ENCODE measurements at regions not wholly inside any gene's neighbourhood (a gene's known extent, or its start where the extent isn't known, plus 50 kb on each side); places are given as distances from the start of the nearest gene placed in this dataset.

DNA sequence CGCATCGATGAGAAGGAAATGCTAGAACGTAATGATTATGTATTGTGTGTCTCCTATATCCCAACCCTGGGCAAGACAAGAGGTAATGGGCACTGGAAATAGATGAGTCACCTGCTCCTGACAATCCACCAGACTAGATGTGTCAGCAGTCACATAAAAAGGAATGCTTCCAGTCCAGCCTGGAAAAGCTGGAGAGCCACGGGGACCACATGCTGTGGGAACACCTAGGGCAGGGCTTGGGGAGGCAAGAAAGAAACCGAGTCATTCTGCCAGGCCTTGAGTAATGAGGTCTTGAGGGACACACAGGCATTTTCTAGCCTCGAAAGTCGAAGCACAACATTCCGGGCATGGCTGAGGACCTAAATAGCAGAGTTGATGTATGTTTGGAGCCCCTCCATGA is 716.7 kb upstream of the TMEM132C start:
- TF ChIP-seq, protein P1, sequence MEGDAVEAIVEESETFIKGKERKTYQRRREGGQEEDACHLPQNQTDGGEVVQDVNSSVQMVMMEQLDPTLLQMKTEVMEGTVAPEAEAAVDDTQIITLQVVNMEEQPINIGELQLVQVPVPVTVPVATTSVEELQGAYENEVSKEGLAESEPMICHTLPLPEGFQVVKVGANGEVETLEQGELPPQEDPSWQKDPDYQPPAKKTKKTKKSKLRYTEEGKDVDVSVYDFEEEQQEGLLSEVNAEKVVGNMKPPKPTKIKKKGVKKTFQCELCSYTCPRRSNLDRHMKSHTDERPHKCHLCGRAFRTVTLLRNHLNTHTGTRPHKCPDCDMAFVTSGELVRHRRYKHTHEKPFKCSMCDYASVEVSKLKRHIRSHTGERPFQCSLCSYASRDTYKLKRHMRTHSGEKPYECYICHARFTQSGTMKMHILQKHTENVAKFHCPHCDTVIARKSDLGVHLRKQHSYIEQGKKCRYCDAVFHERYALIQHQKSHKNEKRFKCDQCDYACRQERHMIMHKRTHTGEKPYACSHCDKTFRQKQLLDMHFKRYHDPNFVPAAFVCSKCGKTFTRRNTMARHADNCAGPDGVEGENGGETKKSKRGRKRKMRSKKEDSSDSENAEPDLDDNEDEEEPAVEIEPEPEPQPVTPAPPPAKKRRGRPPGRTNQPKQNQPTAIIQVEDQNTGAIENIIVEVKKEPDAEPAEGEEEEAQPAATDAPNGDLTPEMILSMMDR (conservative IDR thresholded peaks at IDR 0.05; ENCODE audit: low read depth, low read length) = no peak
- TF ChIP-seq EZH2 (IDR thresholded peaks at IDR 0.05; ENCODE audit: low read length, unreplicated experiment) (no peak), EZH2phosphoT487 (IDR thresholded peaks at IDR 0.05; ENCODE audit: borderline replicate concordance, low read length) (no peak)

Data from PC-3 (cell line).